Retinal pigment epithelial cell (primary cell): ENCODE measurements at regions not wholly inside any gene's neighbourhood (a gene's known extent, or its start where the extent isn't known, plus 50 kb on each side); places are given as distances from the start of the nearest gene placed in this dataset.

Experiments used
- DNase-seq: peaks from one replicate; pipeline ENCODE4 v3.0.0-alpha.2; 2010; ENCODE audit warnings: low read depth
- H3K4me3 ChIP-seq: 2 replicates; pipeline ENCODE4 v1.5.1; 2011; ENCODE audit warnings: mild to moderate bottlenecking, low read length, control low read depth, moderate library complexity
- TF ChIP-seq, protein P1 (sequence below): conservative IDR thresholded peaks from 2 replicates; pipeline ENCODE4 v1.5.1; 2011; ENCODE audit warnings: low read depth, low read length, control low read depth, inconsistent platforms

DNA sequence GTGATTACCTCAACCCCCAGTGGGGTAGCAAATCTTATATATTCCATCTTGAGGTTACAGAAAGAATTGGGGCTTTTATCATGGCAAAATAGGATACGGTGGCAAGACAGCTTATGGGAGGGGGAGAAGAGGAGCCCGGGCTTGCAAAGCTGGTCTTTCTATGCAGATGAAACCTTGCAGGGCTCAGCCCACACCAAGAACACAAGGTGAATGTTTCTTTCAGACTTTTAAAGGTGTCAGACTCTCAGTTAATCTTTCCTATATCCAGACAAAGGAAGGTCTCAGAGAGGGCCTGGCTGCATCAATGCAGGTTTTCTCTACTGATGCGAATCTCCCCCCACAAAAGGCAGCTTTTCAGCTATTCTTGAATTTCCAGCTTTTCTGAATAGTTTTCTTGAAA, 59.9 kb upstream of the WDR17 start:
- TF ChIP-seq, protein P1, sequence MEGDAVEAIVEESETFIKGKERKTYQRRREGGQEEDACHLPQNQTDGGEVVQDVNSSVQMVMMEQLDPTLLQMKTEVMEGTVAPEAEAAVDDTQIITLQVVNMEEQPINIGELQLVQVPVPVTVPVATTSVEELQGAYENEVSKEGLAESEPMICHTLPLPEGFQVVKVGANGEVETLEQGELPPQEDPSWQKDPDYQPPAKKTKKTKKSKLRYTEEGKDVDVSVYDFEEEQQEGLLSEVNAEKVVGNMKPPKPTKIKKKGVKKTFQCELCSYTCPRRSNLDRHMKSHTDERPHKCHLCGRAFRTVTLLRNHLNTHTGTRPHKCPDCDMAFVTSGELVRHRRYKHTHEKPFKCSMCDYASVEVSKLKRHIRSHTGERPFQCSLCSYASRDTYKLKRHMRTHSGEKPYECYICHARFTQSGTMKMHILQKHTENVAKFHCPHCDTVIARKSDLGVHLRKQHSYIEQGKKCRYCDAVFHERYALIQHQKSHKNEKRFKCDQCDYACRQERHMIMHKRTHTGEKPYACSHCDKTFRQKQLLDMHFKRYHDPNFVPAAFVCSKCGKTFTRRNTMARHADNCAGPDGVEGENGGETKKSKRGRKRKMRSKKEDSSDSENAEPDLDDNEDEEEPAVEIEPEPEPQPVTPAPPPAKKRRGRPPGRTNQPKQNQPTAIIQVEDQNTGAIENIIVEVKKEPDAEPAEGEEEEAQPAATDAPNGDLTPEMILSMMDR: no peak
- no peak for DNase-seq
- no peak overlapping the region for H3K4me3 ChIP-seq

DNA sequence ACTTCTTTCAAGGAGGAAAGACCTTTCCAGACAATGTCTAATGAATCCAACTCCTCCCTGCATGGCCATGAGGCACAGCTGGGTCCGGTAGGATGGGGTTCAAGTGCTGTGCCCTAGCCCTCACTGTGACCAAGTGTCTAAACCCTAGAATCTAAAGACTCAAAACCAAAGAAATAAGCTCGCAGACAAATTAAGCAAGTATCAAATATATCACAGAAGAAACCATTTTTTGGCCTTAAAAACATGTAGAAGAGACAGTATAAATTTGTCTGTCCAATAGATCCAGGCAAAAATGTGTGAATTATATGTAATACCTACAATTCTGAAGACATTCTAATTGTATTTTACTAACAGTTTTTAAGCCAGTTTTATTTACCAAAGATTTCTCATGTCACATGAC, 56.4 kb upstream of the WDR17 start:
- DNase-seq: no peak
- TF ChIP-seq, protein P1: no peak
- no peak overlapping the region for H3K4me3 ChIP-seq

DNA sequence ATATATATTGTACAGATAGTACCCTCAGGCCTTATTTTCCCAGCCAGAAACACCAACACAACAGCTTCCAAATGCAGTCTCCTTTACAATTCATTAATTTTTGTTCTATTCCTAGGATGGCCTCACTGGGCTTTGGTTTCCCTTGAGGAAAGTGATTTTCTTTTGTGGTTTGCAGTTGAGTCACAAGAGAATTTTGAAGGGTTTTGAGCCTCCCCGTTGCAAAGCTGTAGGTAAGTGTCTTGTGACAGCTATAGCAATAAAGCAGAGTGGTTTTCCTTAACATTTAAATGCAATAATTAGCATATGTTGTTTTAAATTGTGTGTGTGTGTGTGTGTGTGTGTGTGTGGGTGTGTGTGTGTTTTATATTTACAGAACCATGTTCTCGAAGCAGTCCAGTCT, 54.1 kb upstream of the WDR17 start:
- TF ChIP-seq, protein P1: no peak
- H3K4me3 ChIP-seq: no peak overlapping the region
- no peak for DNase-seq

DNA sequence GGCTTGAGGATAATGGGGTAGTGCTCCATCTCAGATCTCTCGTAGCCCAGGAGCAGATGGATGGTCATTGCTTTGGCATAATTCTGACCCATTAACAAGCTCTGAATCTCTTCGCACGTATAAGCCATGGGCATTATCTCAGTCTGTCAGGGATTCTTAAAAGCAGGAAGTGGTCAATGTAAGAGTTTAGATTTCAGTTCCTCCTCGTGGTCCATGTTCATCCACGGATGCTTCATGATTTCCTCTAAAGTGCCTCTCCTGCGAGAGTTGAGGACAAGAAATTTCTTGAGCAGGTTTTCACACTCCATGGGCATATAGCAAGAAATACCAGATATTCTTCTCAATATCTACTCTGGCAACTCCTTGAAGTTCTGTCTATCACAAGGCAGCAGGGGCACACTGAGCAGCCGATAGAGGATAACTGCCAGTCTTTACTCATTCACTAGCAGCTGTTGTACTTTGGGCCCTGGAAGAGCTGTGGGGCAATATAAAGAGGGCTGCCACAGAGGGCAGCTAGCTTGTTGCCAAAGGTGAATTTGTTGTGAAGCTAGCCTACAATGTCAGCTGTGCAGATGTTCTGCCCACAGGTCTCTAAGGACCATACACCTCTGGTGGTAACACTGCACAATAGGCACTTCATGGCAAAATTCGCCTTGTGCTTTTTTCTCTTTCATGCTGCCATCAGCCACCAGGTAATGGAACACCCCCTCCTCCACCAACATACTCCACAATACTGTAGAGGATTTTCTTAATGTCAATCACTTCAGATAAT, 52.0 kb upstream of the WDR17 start:
- TF ChIP-seq, protein P1: no peak
- DNase-seq: no peak
- H3K4me3 ChIP-seq: no peak overlapping the region

DNA sequence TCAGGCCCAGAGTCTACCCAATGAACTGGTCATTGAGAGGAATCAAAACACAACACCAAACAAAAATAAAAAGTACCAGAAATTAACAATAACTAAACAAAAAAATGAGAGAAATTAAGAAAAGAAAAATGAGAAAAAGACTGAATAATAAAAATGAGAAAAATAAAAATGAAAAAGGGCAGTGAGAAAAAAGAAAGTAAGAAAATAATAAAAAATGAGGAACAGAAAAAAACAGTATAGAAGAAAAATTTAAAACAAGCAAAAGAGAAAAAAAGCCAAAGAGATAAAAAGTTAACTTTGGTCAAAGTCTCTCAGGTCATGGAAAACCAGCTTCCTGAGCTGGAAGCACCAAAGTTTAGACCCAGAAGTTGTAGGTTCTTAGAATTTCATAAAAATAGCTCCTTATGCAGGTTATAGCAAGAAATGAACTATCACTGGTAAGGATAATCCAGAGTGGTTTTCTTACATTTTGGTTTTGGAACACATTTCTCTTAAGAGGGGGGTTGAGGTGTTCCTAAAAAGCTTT, 51.0 kb upstream of the WDR17 start:
- DNase-seq: no peak
- TF ChIP-seq, protein P1: no peak
- H3K4me3 ChIP-seq: no peak overlapping the region
